Right lobe of liver (tissue), 4 donors: ENCODE measurements at regions not wholly inside any gene's neighbourhood (a gene's known extent, or its start where the extent isn't known, plus 50 kb on each side); places are given as distances from the start of the nearest gene placed in this dataset.

Experiments used
- POLR2A ChIP-seq: fragments of 450-650 bp; IDR thresholded peaks from one replicate; pipeline ENCODE4 v1.6.1; 2017; ENCODE audit warnings: antibody characterized with exemption, mild to moderate bottlenecking
- TF ChIP-seq, protein P1 (sequence below), 4 donors: fragments of 200-600 bp in 3 of 4; fragments of 450-650 bp in 1 of 4; IDR thresholded peaks; one replicate each; pipeline versions ENCODE4 v1.5.1 to v1.8.0; 2016 to 2022; ENCODE audit warnings: antibody characterized with exemption in 4 of 4, mild to moderate bottlenecking in 2 of 4
- donor health status: DM: no; HTN: no; CAD: no.
- donor health status: DM: no; HTN: no; CAD: no.
- donor health status: DM: no; HTN: yes; CAD: no.

- TF ChIP-seq, protein P1, sequence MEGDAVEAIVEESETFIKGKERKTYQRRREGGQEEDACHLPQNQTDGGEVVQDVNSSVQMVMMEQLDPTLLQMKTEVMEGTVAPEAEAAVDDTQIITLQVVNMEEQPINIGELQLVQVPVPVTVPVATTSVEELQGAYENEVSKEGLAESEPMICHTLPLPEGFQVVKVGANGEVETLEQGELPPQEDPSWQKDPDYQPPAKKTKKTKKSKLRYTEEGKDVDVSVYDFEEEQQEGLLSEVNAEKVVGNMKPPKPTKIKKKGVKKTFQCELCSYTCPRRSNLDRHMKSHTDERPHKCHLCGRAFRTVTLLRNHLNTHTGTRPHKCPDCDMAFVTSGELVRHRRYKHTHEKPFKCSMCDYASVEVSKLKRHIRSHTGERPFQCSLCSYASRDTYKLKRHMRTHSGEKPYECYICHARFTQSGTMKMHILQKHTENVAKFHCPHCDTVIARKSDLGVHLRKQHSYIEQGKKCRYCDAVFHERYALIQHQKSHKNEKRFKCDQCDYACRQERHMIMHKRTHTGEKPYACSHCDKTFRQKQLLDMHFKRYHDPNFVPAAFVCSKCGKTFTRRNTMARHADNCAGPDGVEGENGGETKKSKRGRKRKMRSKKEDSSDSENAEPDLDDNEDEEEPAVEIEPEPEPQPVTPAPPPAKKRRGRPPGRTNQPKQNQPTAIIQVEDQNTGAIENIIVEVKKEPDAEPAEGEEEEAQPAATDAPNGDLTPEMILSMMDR (IDR thresholded peaks at IDR 0.05), result no peak
- no peak for TF ChIP-seq POLR2A
These were observed 468.1 kb upstream of the NOVA1 start for GRCh38 chr14:27065886-27066285.
